GM21367 (cell line): ENCODE measurements at regions not wholly inside any gene's neighbourhood (a gene's known extent, or its start where the extent isn't known, plus 50 kb on each side); places are given as distances from the start of the nearest gene placed in this dataset.
"Not testable (repeated sequence)": the region's sequence is repeated elsewhere in the genome, so short reads cannot be mapped to it uniquely, and the experiment has no call there.

Experiments
- ATAC-seq: cut with Tn5 transposase; IDR thresholded peaks from one replicate; pipeline ENCODE4 v1.9.1; 2021; ENCODE audit not compliant: unreplicated experiment

DNA sequence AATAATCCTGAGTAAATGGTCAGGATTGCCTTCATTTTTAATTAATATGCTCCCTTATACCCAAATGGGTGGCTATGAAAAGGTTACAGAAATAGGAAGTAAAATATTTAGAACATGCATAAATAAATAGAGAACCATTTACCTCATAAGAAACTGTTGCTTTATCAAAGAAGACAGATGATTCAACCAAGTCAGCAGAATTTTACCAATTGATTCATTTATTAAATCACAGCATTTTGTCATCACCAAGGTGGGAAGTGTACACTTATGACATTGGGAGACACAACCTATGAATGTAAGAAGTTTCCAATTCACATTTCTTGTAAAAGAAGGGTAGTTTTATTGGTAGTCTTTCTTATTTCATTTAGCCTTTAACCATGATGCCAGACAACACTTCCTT is 870.3 kb upstream of the CHORDC1 start:
- ATAC-seq: no peak

DNA sequence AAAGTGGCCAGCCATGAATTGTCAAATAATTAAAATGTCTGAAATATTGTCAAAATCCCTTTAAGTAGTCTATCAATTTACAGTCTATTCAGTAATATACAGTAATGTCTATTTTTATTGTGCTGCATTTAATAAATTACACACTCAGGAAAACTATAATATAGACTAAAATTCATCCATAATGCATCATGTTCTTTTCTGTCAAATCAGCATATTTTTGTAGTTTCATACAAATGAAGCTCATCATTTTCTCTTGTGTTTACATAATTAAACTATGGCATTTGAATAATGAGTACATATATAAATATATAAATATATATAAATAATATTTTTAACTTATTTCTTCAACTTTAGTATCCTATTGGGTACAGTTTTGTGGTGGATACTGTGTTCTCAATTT is 868.7 kb upstream of the CHORDC1 start:
- ATAC-seq: no peak

DNA sequence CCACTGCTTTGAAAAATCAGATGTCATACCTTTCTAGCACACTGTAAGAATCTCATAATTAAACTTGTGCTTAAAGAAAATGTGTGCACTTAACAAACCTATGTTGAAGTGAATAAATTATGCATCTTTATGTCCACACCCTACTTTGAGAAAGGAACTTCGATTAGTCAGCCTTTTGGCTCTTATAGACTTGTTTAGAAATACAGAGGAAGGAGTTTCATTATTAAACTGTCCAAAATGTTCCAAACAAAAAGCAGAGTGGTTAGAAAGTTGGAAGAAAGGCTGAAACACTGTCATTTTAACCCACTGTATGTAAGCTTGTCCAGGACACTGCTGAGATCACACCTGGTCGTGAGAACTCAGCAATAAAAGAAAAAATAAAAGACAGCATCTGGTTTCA is 863.2 kb upstream of the CHORDC1 start:
- no peak for ATAC-seq

DNA sequence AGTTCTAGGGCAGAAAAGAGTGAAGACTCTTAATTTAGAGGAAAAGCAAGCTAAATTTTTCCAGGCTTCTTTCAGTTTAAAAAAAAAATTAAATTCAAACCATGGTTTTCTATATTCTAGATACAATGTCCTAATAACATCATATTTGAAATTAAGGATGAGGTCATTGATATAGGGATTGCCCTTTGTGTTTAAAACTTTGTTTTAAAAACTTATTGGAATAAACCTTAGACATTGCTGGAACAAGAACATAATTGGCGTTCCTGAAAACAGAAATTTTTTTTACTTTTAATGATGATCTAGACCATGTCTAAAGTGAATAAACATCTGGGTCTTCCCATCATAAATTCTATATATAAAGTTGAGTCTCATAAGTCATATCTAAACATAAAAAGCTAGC is 859.4 kb upstream of the CHORDC1 start:
- no peak for ATAC-seq

DNA sequence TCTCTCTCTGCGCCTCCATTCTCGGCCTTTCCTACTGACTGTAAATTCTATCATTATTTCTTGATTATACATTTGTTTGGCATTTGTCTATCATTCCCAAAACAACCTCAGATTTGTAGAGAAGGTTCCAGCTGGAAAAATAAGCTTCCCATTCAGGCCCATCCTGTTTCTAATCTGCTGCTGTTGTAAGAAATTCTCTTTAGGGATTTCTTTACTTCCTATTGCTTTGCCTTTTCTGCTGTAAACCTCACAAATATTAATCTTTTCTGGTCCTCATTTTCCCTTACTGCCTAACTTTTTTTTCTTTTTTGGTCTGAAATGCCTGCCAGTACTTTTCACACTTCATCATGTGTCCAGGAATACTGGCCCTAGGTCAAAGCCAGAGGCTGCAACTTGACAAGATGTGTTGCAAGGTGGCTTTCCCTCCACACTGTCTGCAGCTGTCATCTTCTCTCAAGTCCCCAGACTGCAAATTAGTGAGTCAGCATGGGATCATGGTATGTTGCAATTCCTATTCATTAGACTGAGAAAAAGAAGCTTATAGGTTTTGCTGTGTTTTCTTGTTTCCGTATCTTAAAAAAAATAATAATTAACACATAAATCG is 858.7 kb upstream of the CHORDC1 start:
- no peak for ATAC-seq

DNA sequence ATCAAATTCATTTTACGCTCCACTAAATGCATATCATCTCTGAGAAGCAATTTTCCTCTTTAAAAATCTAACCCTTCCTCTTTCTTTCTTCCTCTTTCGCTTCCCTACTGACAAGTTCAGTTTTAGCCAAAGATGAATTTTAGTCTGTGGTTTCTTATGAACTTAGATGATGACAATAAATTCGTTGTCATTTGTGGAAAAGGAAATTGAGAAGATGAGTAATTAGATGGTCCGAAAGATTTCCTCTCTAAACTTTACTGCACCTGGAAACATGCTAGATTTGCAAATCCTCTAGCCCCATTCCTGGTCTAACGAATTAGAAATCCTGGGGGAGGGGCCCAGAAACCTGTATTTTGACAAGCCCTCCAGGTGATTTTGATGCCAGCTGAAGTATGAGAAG is 855.4 kb upstream of the CHORDC1 start:
- no peak for ATAC-seq

DNA sequence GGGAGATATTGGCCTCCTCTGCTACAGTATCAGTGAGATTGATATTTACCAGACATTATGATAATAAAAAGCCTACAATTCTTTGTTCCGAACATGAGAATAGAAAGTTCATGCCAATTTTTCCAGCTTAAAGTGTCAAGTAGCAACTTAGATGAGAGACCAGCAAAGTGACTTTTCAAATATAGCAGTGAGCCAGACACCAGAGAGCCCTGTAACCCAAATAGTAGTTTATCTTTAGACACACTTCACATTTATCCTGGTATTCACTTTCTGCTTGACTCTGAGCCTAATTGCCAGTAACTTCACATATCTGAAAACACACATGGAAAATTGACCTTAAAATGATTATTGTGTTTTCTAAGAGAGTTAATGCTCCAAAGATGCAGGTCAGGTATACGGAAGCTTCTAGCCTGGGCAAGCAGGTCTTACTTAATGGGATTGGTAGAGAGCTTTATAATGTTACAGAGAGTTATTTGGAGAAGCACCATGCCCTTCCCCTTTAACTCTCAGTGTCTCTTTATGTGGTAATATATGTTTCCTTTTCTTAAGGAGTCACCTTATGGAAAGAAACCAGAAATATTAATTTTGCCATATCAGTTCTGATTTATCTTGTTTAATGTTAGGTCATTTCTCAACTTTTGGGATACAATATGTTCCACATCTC is 852.3 kb upstream of the CHORDC1 start:
- ATAC-seq: no peak

DNA sequence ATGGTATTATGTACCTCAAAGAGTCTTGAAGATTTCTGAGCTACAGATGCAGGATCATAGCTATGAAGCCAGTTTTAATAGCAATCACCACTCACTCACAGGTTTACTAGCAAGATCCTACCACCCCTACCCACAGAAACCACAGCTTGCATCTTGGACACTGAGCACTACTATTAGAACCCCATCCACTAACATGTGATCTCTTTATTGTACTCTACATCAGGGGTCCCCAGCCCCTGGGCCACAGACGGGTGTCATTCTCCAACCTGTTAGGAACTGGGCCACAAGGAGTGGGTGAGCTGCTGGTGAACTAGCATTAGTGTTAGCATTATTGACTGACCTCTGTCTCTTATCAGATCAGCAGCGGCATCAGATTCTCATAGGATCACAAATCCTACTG is 844.8 kb upstream of the CHORDC1 start:
- ATAC-seq: no peak

DNA sequence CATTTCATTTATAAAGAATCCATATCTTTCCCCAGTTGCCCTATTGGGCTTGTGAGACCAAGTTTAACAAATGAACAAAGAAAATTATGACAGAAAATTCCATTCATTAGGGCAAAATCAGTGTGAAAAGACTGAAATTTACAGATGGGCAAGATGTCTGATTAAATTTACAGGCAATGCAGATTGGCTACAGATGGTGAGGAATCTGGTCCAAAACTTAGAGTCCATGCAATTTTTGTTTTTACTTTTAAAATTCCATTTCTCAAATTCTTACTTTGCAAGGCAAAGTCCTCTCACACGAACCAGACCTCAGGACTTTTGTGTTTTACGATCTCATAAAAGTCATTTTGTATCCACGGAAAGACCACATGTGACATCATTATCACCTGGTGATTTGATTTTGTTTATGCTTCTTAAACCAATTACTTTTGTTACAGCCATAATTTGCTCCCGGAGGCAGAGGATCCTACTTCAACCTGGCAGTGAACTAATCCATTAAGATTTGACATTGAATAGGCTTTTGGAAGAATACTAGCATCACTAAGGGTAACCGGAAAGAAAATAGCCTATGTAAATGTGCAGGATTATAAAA is 843.7 kb upstream of the CHORDC1 start:
- ATAC-seq: no peak

DNA sequence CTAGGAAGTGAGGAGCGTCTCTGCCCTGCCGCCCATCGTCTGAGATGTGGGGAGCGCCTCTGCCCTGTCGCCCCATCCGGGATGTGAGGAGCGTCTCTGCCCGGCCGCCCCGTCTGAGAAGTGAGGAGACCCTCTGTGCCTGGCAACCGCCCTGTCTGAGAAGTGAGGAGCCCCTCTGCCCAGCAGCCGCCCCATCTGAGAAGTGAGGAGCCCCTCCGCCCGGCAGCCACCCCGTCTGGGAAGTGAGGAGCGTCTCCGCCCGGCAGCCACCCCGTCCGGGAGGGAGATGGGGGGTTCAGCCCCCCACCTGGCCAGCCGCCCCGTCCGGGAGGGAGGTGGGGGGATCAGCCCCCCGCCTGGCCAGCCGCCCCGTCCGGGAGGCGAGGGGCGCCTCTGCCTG is 840.5 kb upstream of the CHORDC1 start:
- ATAC-seq: not testable (repeated sequence)

DNA sequence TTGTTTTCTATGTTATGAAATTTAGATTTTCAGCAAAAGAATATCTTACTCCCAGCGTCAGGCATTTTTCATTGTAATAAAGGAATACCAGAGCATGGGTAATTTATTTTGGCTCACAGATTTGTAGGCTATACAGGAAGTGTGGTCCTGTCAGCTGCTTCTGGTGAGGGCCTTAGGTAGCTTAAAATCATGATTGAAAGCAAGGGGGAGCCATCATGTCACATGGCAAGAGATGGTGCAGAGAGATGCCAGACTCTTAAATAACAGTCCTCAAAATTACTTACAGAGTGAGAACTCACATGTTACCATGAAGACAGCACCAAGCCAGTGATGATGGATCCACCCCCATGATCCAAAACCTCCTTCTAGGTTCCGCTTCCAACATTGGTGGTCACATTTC is 825.0 kb upstream of the CHORDC1 start:
- no peak for ATAC-seq

DNA sequence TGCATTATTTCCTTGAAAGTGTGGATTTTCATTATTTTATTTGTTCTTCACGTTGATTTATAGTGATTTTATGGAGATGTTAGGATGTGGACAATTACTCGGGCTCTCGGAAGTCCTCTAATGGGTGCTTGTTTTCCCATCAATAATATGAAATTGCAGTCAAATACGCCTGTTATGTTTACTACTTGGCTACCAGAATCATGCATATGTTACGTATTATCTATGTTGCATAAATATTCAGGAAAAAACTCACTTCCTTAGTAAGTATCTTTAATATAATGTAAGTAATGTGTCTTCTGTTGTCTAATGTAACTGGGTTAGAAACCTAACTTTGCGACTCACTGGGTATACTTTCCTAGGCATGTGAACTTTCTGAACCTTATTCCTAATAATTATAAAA is 823.4 kb upstream of the CHORDC1 start:
- no peak for ATAC-seq

DNA sequence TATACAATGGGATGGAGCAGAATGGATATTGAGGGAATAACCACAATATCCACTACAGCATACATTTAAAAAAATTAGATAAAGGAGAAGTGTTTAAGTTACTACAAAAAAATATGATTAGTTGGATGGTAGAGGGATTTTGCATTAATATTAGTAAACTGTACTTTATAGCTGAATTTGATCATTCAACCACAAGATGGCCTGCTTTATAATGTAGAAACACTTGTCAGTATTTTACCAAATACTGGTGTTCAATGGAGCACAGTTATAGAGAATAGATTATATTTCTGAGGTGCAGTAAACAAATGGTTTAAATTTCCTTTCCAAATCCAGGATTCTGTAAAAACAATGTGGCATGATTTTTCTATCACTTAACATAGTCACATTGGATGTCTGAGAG is 818.8 kb upstream of the CHORDC1 start:
- ATAC-seq: no peak

DNA sequence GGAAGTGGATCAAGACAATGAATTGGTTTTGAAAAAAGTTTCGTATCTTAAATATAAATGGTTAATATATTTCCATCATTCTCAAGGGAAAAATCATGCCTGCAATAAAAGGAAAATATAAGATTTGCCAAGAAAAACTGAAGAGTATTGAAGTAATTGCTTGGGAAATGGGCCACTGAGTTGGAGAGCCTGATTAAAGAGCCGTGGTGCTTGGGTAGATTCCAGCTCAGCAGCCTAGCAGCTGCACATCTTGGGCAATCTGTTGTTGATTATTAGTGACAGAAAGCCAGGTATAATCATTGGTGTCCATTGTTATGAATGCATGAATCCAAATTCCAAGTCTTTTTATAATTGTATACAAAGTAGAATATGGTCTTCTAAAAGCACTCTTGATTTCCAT is 800.9 kb upstream of the CHORDC1 start:
- no peak for ATAC-seq

DNA sequence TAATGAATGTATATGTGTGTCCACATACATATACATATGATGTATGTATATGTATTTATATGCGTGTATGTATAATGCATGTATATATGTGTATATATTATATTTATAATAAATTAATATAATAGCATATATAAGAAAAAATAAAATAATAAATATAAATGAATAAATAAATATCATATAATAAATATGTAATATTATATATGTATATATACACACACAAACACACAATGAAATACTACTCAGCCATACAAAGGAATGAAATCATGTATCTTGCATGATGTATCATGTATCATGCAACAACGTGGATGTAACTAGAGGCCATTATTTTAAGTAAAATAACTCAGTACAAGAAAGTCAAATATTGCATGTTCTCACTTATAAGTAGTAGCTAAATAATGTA is 788.7 kb upstream of the CHORDC1 start:
- ATAC-seq: no peak

DNA sequence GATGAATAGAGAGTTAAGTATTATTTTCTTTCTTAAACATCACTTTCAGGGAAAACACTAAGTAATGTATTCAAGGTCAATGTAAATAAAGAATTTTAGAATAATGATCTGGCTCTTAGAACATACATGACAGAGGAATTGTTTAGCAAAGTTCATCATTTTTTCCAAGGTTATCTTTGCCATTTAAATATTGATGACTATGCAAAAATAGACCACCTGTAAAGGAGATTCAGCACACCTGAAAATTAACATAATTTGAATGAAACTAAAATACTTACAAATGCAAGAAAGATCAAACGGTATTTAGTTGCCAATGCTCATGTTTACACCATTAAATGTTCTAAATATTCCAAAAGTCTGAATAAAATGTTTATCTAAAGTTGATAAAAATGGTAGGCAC is 782.6 kb upstream of the CHORDC1 start:
- no peak for ATAC-seq

DNA sequence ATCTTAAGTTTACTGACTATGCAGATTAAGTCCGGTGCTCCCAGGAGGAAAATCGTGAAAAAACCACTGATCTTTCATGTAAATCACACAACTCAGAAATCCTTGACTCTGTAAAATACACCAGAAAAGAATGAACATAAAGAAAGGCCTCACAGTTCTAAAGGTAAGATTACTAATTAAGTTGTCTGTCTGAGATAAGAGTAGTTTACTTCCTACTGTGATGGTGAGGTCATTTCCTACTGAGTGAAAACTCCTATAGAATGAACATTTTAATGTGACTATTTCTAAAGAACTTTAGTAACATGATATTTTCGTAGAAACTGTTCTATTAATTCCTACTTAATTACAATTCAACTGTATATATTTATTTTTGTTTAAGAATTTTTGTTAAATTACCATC is 774.4 kb upstream of the CHORDC1 start:
- no peak for ATAC-seq

DNA sequence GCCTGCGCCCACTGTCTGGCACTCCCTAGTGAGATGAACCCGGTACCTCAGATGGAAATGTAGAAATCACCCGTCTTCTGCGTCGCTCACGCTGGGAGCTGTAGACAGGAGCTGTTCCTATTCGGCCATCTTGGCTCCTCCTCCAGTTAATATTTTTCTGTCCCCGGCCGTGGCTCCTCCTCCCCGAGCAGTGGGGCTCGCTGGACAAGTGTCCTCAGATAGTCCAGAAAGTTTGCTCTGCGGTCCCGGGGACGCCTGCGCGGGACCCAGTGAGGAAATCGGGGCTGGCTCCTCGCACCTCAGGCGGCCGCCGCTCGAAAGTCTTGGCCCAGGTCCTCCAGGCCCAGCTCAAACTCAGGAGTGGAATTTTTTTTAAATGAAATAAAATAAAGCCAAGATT is 749.3 kb upstream of the CHORDC1 start:
- not testable (repeated sequence) for ATAC-seq

DNA sequence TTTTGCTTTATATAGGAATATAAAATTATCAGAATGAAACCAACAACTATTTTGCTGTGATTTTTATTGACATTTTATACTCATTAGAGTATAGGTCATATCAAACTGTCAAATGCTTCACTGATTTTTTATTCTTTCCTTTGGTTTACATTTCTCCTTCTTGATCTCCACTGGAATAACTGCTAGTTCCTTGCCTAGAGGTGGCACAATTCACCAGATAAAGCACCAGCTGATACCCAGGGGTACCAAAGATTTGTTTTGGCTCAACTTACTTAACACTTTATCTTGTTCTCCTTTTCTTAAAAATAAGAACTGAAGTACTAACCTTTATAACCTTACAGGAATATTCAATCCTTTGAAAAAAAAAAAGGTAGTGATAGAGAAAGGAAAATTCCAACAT is 725.1 kb upstream of the CHORDC1 start:
- no peak for ATAC-seq

DNA sequence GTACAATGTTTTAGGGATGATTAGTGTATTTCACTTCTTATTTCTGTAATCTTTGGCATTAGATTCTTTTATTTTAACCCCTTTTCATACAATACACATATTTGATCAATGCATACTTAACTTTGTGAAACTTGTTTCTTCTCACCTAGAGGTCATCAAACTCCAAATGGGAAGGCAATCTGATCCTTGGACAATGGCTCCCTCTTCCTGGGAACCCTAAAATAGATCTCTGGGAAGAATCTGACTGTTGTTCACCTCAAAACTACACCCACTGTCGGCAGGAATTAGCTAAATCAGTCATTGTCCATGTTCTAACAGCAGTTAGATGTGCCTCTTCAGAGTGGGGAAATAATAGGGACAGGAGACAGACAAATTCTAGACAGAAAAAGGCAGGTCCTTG is 707.4 kb upstream of the CHORDC1 start:
- no peak for ATAC-seq

DNA sequence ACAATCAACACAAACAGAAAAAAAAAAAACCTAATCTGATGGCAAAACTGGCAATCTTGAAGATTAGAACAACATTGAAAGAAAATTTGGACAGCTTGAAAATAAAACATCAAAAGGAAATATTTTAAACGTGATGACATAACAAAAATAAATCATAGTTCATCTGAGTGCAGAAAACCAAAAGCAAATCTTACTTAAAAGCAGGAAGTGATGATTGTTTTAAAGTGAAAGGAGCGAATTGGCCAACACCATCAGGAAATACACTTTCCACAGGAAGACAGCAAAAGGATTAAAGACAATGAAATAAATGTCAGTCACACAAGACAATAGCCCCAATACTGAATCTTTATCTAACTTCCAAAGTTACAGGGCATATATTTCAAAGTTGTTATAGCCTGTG is 696.5 kb upstream of the CHORDC1 start:
- no peak for ATAC-seq

DNA sequence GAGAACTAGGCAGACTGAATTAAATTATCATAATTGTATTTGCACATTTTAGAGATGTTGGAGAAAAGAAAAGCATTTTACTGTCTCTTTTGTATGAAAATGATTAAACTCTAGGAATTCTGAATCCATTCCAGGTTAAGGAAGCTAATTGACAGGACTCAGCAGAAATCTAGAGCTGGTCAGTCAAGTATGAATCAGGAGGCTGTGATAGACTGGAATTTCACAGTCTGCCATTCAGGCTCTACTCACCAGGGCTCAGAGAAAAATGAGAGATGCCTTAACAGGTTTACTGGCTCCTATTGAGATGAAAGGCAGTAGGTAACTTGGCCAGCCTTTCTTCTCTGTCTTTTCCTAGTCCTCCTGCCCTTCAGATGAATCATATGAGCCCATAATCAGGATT is 693.9 kb upstream of the CHORDC1 start:
- no peak for ATAC-seq

DNA sequence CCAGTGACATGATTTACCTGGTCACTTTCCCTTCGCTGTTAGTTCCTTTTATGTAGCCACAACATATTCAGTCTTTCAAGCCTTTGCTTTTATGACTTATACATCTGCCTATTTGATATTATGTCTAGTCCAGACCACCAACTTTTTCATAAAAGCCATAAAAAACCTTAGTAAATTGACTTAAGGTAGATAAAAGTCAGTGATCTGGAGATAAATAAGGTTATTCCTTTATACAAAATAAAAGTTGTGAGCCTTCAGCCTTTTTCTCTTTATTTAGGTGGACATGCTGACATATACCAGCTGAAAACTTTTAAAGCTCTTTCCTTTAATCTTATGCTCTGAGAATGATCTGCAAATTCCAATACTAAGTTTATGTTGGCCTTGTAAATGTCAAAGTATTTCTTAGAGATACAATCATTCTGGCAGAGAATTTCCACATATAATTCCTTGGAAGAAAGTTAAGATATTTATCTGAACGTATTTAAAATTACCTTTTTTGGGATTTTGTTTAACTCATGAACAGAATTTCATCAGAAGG is 690.4 kb upstream of the CHORDC1 start:
- no peak for ATAC-seq
